Adipocyte (in vitro differentiated cells): ENCODE measurements at regions not wholly inside any gene's neighbourhood (a gene's known extent, or its start where the extent isn't known, plus 50 kb on each side); places are given as distances from the start of the nearest gene placed in this dataset.
A peak's percentile ranks its signal among the peaks of the same experiment; 100 is the strongest.
"Not testable (repeated sequence)": the region's sequence is repeated elsewhere in the genome, so short reads cannot be mapped to it uniquely, and the experiment has no call there.

Experiments used
- DNase-seq: peaks from one replicate; pipeline ENCODE4 v3.0.0-alpha.2; 2015; ENCODE audit warnings: low read depth
- H3K27me3 ChIP-seq: replicated peaks from 2 replicates; pipeline ENCODE4 v1.7.0; 2013; ENCODE audit warnings: mild to moderate bottlenecking, low read length, moderate library complexity; ENCODE audit not compliant: control insufficient read depth, insufficient read depth
- H3K36me3 ChIP-seq: 2 replicates; pipeline ENCODE4 v1.7.0; 2013; ENCODE audit warnings: low read length, mild to moderate bottlenecking, moderate library complexity; ENCODE audit not compliant: control insufficient read depth, insufficient read depth, severe bottlenecking
- H3K4me1 ChIP-seq: 2 replicates; pipeline ENCODE4 v1.7.0; 2013; ENCODE audit warnings: mild to moderate bottlenecking, low read length, moderate library complexity; ENCODE audit not compliant: control insufficient read depth, insufficient read depth
- H3K4me3 ChIP-seq: 2 replicates; pipeline ENCODE4 v1.7.0; 2013; ENCODE audit warnings: mild to moderate bottlenecking, low read length, moderate library complexity
- H3K9ac ChIP-seq: 2 replicates; pipeline ENCODE4 v1.7.0; 2013; ENCODE audit warnings: mild to moderate bottlenecking, low read length, moderate library complexity
- H3K9me3 ChIP-seq: 2 replicates; pipeline ENCODE4 v1.7.0; 2013; ENCODE audit warnings: mild to moderate bottlenecking, low read length, moderate library complexity; ENCODE audit not compliant: control insufficient read depth

GRCh38 chr13:62367971-62368370 is 952.3 kb upstream of the PCDH20 start:
- not testable (repeated sequence) for H3K4me3 ChIP-seq, H3K9ac ChIP-seq, H3K9me3 ChIP-seq, H3K4me1 ChIP-seq, DNase-seq, H3K36me3 ChIP-seq, H3K27me3 ChIP-seq

GRCh38 chr13:62360609-62361008 is 945.0 kb upstream of the PCDH20 start:
- no peak for DNase-seq
- no peaks in the 10 kb centered on the region for H3K27me3 ChIP-seq
- H3K36me3 ChIP-seq = no peaks in the 10 kb centered on the region
- no peaks in the 10 kb centered on the region for H3K4me1 ChIP-seq
- no peaks in the 10 kb centered on the region for H3K9me3 ChIP-seq
- H3K4me3 ChIP-seq = no peak overlapping the region
- H3K9ac ChIP-seq = no peak overlapping the region

GRCh38 chr13:62358646-62358932 is 942.9 kb upstream of the PCDH20 start:
- no peaks in the 10 kb centered on the region for H3K9me3 ChIP-seq
- DNase-seq = no peak
- H3K4me3 ChIP-seq = no peak overlapping the region
- no peak overlapping the region for H3K9ac ChIP-seq
- H3K27me3 ChIP-seq = no peaks in the 10 kb centered on the region
- no peaks in the 10 kb centered on the region for H3K36me3 ChIP-seq
- no peaks in the 10 kb centered on the region for H3K4me1 ChIP-seq

GRCh38 chr13:62357887-62358645 is 942.4 kb upstream of the PCDH20 start:
- no peaks in the 10 kb centered on the region for H3K4me1 ChIP-seq
- no peak overlapping the region for H3K9ac ChIP-seq
- no peaks in the 10 kb centered on the region for H3K27me3 ChIP-seq
- peak; percentile 64 for DNase-seq
- H3K9me3 ChIP-seq = no peaks in the 10 kb centered on the region
- no peaks in the 10 kb centered on the region for H3K36me3 ChIP-seq
- no peak overlapping the region for H3K4me3 ChIP-seq

GRCh38 chr13:62356977-62357376 is 941.3 kb upstream of the PCDH20 start:
- Histone ChIP-seq H3K9ac (no peak overlapping the region), H3K4me3 (no peak overlapping the region), H3K4me1 (no peaks in the 10 kb centered on the region), H3K9me3 (no peaks in the 10 kb centered on the region), H3K27me3 (no peaks in the 10 kb centered on the region), H3K36me3 (no peaks in the 10 kb centered on the region)
- DNase-seq = peak; percentile 10

- H3K27me3 ChIP-seq = no peaks in the 10 kb centered on the region
- no peak overlapping the region for H3K9ac ChIP-seq
- no peaks in the 10 kb centered on the region for H3K9me3 ChIP-seq
- DNase-seq = no peak
- no peak overlapping the region for H3K4me3 ChIP-seq
- no peaks in the 10 kb centered on the region for H3K36me3 ChIP-seq
- no peaks in the 10 kb centered on the region for H3K4me1 ChIP-seq
Measured at GRCh38 chr13:62337109-62337880, 921.6 kb upstream of the PCDH20 start.

- Histone ChIP-seq H3K4me1 (no peaks in the 10 kb centered on the region), H3K36me3 (no peaks in the 10 kb centered on the region), H3K9ac (no peak overlapping the region), H3K4me3 (no peak overlapping the region), H3K27me3 (no peaks in the 10 kb centered on the region), H3K9me3 (no peaks in the 10 kb centered on the region)
- DNase-seq = no peak
Measured at GRCh38 chr13:62336507-62336906, 920.9 kb upstream of the PCDH20 start.

- Histone ChIP-seq H3K9ac (no peak overlapping the region), H3K36me3 (no peaks in the 10 kb centered on the region), H3K27me3 (no peaks in the 10 kb centered on the region), H3K4me3 (no peak overlapping the region), H3K9me3 (no peaks in the 10 kb centered on the region), H3K4me1 (no peaks in the 10 kb centered on the region)
- DNase-seq = no peak
Measured at GRCh38 chr13:62333466-62333865, 917.8 kb upstream of the PCDH20 start.

GRCh38 chr13:62331384-62331783 is 915.7 kb upstream of the PCDH20 start:
- H3K4me1 ChIP-seq = no peaks in the 10 kb centered on the region
- no peak for DNase-seq

GRCh38 chr13:62327367-62327766 is 911.7 kb upstream of the PCDH20 start:
- no peak overlapping the region for H3K9ac ChIP-seq
- no peaks in the 10 kb centered on the region for H3K9me3 ChIP-seq
- H3K36me3 ChIP-seq = no peaks in the 10 kb centered on the region
- no peak overlapping the region for H3K4me3 ChIP-seq
- no peaks in the 10 kb centered on the region for H3K27me3 ChIP-seq
- DNase-seq = no peak
- H3K4me1 ChIP-seq = no peaks in the 10 kb centered on the region

More at GRCh38 chr13:62331384-62331783, 915.7 kb upstream of the PCDH20 start:
- no peaks in the 10 kb centered on the region for H3K9me3 ChIP-seq
- no peak overlapping the region for H3K4me3 ChIP-seq
- no peak overlapping the region for H3K9ac ChIP-seq
- H3K36me3 ChIP-seq = no peaks in the 10 kb centered on the region
- H3K27me3 ChIP-seq = no peaks in the 10 kb centered on the region

- Histone ChIP-seq H3K9ac (no peak overlapping the region), H3K36me3 (no peaks in the 10 kb centered on the region), H3K9me3 (no peaks in the 10 kb centered on the region), H3K4me3 (no peak overlapping the region), H3K27me3 (no peaks in the 10 kb centered on the region), H3K4me1 (no peaks in the 10 kb centered on the region)
- no peak for DNase-seq
Measured at GRCh38 chr13:62324842-62325241, 909.2 kb upstream of the PCDH20 start.
